ENCODE measurements at regions not wholly inside any gene's neighbourhood (a gene's known extent, or its start where the extent isn't known, plus 50 kb on each side); places are given as distances from the start of the nearest gene placed in this dataset.

DNA sequence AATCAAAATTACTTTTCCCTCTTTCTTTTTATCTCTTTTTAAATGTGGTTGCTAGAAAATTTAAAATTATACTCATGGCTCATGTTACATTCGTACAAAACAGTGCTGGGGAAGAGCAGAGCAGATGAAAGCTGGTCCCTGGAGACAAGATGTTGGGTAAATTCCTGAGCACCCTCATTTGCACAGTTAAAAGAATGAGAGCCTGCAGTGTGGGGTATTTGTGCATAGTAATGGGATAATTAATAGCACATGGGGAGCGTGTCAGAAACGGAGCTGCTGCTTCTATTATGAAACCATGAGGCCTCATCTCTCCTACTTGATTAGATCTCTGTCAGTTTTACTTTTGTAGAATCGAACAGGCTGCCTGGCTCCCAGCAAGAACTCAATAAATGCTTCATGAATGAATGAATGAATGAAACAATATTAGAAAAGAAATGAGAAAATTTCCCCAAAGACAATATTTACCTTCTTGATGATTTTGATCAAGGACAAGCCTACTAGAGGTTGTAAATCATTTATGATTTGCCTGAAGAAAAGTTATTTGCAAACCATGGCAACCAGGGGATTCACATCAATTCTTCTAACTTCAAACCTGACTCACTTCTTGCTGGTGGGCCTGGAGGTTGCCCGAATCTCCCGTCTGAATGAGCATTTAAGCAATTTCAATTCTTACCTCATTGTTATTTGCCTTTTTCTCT, 177.2 kb upstream of the TUT7 start:
- Histone ChIP-seq H3F3A (replicated peaks; ENCODE audit: insufficient read depth) (no peaks in the 10 kb centered on the region), H3K4me1 (ENCODE audit: control insufficient read depth in 1 of 2, insufficient read depth in 2 of 2, low read depth in 1 of 2, low read length in 1 of 2) (peaks cover 6 to 15% of the 10 kb centered on the region in 2 experiments; a peak in 3 of 4 replicates), H3K4me3 (ENCODE audit: low read depth in 2 of 2, low read length in 1 of 2) (no peak overlapping the region), H3K79me2 (ENCODE audit: insufficient read depth) (no peaks in the 10 kb centered on the region), H3K27ac (ENCODE audit: low read depth in 2 of 2, low read length in 1 of 2) (no peak overlapping the region), H3K36me3 (replicated peaks in 1 of 2; ENCODE audit: control insufficient read depth in 1 of 2, insufficient read depth in 2 of 2, low read length in 1 of 2) (no peaks in the 10 kb centered on the region), H3K27me3 (ENCODE audit: insufficient read depth) (no peaks in the 10 kb centered on the region), H3K9me3 (no peaks in the 10 kb centered on the region), H2AFZ (ENCODE audit: low read depth) (peak overlapping the region; percentile 4; the same call in 1 of the 2 replicates), H4K20me1 (ENCODE audit: insufficient read depth) (no peaks in the 10 kb centered on the region), H3K9ac (no peak overlapping the region), H3K9me2 (no peaks in the 10 kb centered on the region), H3K4me2 (no peak overlapping the region)
- POLR2A ChIA-PET = no interaction called here
- TF ChIP-seq CHD2 (IDR thresholded peaks at IDR 0.05; ENCODE audit: low read length, partially characterized antibody) = no peak
- no peak for TF ChIP-seq NRF1 (IDR thresholded peaks at IDR 0.05; ENCODE audit: low read depth, low read length)
- no peak for TF ChIP-seq SIN3A (IDR thresholded peaks at IDR 0.05; ENCODE audit: borderline replicate concordance, low read depth, low read length)
- TF ChIP-seq TAF1 (IDR thresholded peaks at IDR 0.05; ENCODE audit: borderline replicate concordance, low read depth, low read length) = no peak
- no peak for TF ChIP-seq CTCF (IDR thresholded peaks at IDR 0.05)
- TF ChIP-seq POLR2AphosphoS5 (IDR thresholded peaks at IDR 0.05; ENCODE audit: low read depth, low read length) = no peak
- TF ChIP-seq EP300 (IDR thresholded peaks at IDR 0.05; ENCODE audit: borderline replicate concordance in 1 of 2, low read depth in 1 of 2, low read length in 1 of 2) = no peak
- no peak for TF ChIP-seq TCF12 (IDR thresholded peaks at IDR 0.05)
- no peak for TF ChIP-seq MAX (IDR thresholded peaks at IDR 0.05; ENCODE audit: low read depth)
- TF ChIP-seq EZH2phosphoT487 (IDR thresholded peaks at IDR 0.05; ENCODE audit: borderline replicate concordance, low read depth) = no peak
- TF ChIP-seq GATA2 (CRISPR knock-in tag; IDR thresholded peaks at IDR 0.05) = no peak
- no peak for TF ChIP-seq RAD21 (IDR thresholded peaks at IDR 0.05; ENCODE audit: low read length)
- no peak for TF ChIP-seq JUND (IDR thresholded peaks at IDR 0.05)
- no peak for TF ChIP-seq MXI1 (IDR thresholded peaks at IDR 0.05; ENCODE audit: low read depth, low read length)
- TF ChIP-seq REST (IDR thresholded peaks at IDR 0.05; ENCODE audit: low read depth, low read length) = no peak
- TF ChIP-seq MEF2A (IDR thresholded peaks at IDR 0.05; ENCODE audit: borderline replicate concordance, low read depth) = no peak
- TF ChIP-seq USF2 (IDR thresholded peaks at IDR 0.05; ENCODE audit: borderline replicate concordance, low read depth, low read length) = no peak
- TF ChIP-seq NFIC (IDR thresholded peaks at IDR 0.05; ENCODE audit: borderline replicate concordance) = no peak
- no peak for TF ChIP-seq TEAD4 (IDR thresholded peaks at IDR 0.05; ENCODE audit: borderline replicate concordance, insufficient read depth)
- DNase-seq = no peak
- 57% methylated on average over 6 of the region's 6 CpGs for WGBS (ENCODE audit: low lambda C conversion rate)
- CTCF ChIA-PET = no interaction called here

Data from SK-N-SH (cell line).